Type B pancreatic cell (in vitro differentiated cells): ENCODE measurements at regions not wholly inside any gene's neighbourhood (a gene's known extent, or its start where the extent isn't known, plus 50 kb on each side); places are given as distances from the start of the nearest gene placed in this dataset.

Experiments
- DNase-seq: peaks from one replicate; pipeline ENCODE4 v3.0.0; 2021; ENCODE audit warnings: mixed read lengths; ENCODE audit not compliant: unreplicated experiment; ENCODE audit errors: extremely low spot score
- H3K27ac Mint-ChIP-seq: 2 replicates; pipeline ENCODE4 v1.8.0; 2021; ENCODE audit warnings: mild to moderate bottlenecking, mixed read lengths
- H3K27me3 Mint-ChIP-seq: 2 replicates; pipeline ENCODE4 v1.8.0; 2021; ENCODE audit warnings: mixed read lengths
- H3K36me3 Mint-ChIP-seq: 2 replicates; pipeline ENCODE4 v1.8.0; 2021; ENCODE audit warnings: mixed read lengths
- H3K4me1 Mint-ChIP-seq: one replicate; pipeline ENCODE4 v1.8.0; 2021; ENCODE audit warnings: mixed read lengths; ENCODE audit not compliant: unreplicated experiment
- H3K4me3 Mint-ChIP-seq: 2 replicates; pipeline ENCODE4 v1.8.0; 2021; ENCODE audit warnings: mild to moderate bottlenecking, mixed read lengths
- H3K9me3 Mint-ChIP-seq: 2 replicates; pipeline ENCODE4 v1.8.0; 2021; ENCODE audit warnings: mixed read lengths
- TF ChIP-seq, protein P1 (sequence below): fragments of 200-600 bp; sonication (generic); conservative IDR thresholded peaks from 2 replicates; pipeline ENCODE4 v1.5.0; 2021; ENCODE audit warnings: antibody characterized with exemption, mild to moderate bottlenecking

DNA sequence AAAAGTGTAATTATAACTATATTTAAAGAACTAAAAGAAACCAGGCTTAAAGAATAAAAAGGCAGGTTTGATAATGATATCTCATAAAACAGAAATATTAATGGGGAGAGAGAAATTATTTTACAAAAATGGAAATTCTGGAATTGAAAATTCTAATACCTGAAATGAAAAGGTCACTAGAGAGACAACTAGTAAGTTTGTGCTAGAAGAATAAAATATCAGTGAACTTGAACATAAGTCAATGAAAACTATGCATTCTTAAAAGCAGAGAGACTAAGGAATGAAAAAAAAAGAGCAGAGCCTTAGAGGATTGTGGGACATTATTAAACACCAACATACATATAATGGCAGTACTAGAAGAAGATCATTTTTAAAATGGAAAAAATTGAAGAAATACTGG is 1475.0 kb upstream of the ZEB2 start:
- Mint-ChIP-seq H3K4me1 (no peaks in the 10 kb centered on the region), H3K36me3 (peaks cover 6% of the 10 kb centered on the region), H3K4me3 (no peak overlapping the region), H3K27ac (no peak overlapping the region), H3K9me3 (peaks cover 13% of the 10 kb centered on the region), H3K27me3 (no peaks in the 10 kb centered on the region)
- DNase-seq: no peak
- TF ChIP-seq, protein P1, sequence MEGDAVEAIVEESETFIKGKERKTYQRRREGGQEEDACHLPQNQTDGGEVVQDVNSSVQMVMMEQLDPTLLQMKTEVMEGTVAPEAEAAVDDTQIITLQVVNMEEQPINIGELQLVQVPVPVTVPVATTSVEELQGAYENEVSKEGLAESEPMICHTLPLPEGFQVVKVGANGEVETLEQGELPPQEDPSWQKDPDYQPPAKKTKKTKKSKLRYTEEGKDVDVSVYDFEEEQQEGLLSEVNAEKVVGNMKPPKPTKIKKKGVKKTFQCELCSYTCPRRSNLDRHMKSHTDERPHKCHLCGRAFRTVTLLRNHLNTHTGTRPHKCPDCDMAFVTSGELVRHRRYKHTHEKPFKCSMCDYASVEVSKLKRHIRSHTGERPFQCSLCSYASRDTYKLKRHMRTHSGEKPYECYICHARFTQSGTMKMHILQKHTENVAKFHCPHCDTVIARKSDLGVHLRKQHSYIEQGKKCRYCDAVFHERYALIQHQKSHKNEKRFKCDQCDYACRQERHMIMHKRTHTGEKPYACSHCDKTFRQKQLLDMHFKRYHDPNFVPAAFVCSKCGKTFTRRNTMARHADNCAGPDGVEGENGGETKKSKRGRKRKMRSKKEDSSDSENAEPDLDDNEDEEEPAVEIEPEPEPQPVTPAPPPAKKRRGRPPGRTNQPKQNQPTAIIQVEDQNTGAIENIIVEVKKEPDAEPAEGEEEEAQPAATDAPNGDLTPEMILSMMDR: no peak

DNA sequence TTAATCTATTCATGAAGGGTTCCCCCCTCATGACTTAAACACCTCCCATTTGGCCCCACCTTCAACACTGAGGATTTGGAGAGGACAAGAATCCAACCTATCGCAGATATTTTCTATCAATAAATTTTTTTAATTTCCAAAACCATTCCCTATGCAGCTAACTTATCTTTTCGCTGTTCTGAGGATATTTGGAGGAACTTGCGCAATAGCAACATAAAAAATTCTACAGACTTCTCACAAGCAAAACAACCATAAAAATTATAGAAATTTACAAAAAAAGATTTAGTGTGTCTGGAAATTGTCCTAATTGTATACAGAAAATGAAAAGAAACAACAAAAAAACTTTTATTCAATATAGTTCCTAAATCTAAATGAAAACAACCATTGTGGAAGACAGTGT is 1472.7 kb upstream of the ZEB2 start:
- Mint-ChIP-seq H3K36me3 (peaks cover 6% of the 10 kb centered on the region), H3K4me1 (no peaks in the 10 kb centered on the region), H3K27ac (no peak overlapping the region), H3K9me3 (peaks cover 13% of the 10 kb centered on the region), H3K4me3 (no peak overlapping the region), H3K27me3 (no peaks in the 10 kb centered on the region)
- DNase-seq: no peak
- TF ChIP-seq, protein P1: no peak

DNA sequence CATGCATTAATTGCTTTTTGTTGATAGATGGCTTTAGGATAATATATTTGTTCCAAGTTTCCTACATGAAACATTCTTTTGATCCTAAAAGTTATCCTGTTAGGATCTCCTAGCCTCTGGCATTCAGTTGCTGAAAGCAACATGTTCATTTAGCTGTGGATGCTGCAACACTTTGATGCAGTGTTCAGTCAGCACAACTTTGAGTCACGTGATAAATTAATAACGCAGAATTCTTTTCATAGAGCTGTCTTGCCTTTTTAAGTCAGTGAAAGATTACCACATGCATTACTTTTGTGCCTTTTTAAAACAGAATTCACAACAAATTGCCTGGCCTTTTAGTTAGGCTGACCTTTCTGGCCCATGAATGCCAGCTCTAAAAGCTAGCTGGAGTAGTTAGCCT is 1467.9 kb upstream of the ZEB2 start:
- no peaks in the 10 kb centered on the region for H3K9me3 Mint-ChIP-seq
- H3K27me3 Mint-ChIP-seq: no peaks in the 10 kb centered on the region
- TF ChIP-seq, protein P1: no peak
- H3K4me1 Mint-ChIP-seq: no peaks in the 10 kb centered on the region
- H3K36me3 Mint-ChIP-seq: no peaks in the 10 kb centered on the region
- no peak overlapping the region for H3K27ac Mint-ChIP-seq
- no peak overlapping the region for H3K4me3 Mint-ChIP-seq
- no peak for DNase-seq

DNA sequence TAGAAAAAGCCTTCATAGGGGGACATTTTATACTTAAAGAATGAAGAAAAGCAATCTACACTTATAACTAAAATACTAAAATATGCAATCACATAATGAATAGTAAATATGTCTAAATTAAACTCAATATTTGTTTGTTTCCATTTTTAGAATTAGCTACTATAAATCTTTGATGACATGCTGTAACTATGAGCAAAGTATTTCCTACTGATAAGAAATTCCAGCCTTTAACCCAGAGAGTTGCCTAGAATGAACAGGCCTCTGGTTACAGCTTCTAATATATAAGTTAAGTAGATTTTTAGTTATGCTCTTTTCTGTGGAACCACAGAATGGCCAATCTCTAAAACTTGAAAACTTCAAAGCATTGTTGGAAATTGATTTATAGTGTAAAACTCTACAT is 1465.6 kb upstream of the ZEB2 start:
- H3K9me3 Mint-ChIP-seq: no peaks in the 10 kb centered on the region
- H3K36me3 Mint-ChIP-seq: no peaks in the 10 kb centered on the region
- DNase-seq: no peak
- no peak overlapping the region for H3K27ac Mint-ChIP-seq
- H3K4me1 Mint-ChIP-seq: no peaks in the 10 kb centered on the region
- TF ChIP-seq, protein P1: no peak
- no peak overlapping the region for H3K4me3 Mint-ChIP-seq
- no peaks in the 10 kb centered on the region for H3K27me3 Mint-ChIP-seq

DNA sequence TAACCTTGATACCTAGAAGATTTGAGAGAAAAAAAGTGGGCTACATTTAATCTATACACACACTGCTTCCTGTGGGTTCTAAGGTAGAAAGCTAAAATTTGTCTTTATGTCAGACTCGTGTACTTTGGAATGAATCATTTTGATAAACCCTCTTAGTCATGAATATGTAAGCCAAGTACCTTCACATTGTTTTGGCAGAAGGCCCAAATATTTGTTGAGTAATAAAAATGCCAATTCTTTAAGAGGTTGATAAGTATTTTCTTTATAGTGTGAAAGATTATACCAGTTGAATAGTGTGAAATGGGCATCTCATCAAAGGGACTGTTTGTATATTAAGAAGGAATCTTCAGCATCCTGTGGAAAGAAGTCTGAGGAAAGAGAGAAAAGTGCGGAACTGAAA is 1464.7 kb upstream of the ZEB2 start:
- H3K4me3 Mint-ChIP-seq: no peak overlapping the region
- no peaks in the 10 kb centered on the region for H3K36me3 Mint-ChIP-seq
- TF ChIP-seq, protein P1: no peak
- H3K27me3 Mint-ChIP-seq: no peaks in the 10 kb centered on the region
- H3K9me3 Mint-ChIP-seq: no peaks in the 10 kb centered on the region
- no peak overlapping the region for H3K27ac Mint-ChIP-seq
- DNase-seq: no peak
- H3K4me1 Mint-ChIP-seq: no peaks in the 10 kb centered on the region

DNA sequence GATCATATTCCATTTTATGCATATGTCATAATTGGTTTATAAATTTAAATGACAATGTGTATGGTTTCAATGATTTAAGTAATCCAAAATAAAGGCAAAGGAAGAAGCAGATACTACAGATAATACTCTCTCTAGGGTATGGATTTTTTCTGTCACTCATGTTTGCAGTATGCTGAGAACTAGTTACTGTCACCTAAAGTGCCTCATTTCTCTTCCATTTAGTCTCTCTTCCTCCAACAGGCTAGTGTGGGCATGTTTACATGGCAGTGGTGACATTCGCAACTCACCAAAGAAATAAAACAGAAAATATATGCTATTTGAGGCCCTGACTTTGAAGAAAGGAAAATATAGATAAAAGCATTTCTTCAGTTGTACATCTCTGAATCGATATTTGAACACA is 1460.4 kb upstream of the ZEB2 start:
- H3K27me3 Mint-ChIP-seq: no peaks in the 10 kb centered on the region
- H3K36me3 Mint-ChIP-seq: no peaks in the 10 kb centered on the region
- TF ChIP-seq, protein P1: no peak
- no peak for DNase-seq
- H3K9me3 Mint-ChIP-seq: no peaks in the 10 kb centered on the region
- no peaks in the 10 kb centered on the region for H3K4me1 Mint-ChIP-seq
- no peak overlapping the region for H3K4me3 Mint-ChIP-seq
- no peak overlapping the region for H3K27ac Mint-ChIP-seq
